Muscle of arm (tissue), 1 donor: ENCODE measurements at regions not wholly inside any gene's neighbourhood (a gene's known extent, or its start where the extent isn't known, plus 50 kb on each side); places are given as distances from the start of the nearest gene placed in this dataset.

ENCODE experiments used
- DNase-seq: peaks from one replicate; pipeline ENCODE4 v3.0.0-alpha.2; 2013

- DNase-seq, result peak; percentile 82
Observed at GRCh38 chr22:46054091-46055073, 77.4 kb upstream of the WNT7B start.

- no peak for DNase-seq
Observed at GRCh38 chr22:46055181-46055875, 78.4 kb upstream of the WNT7B start.

- no peak for DNase-seq
Observed at GRCh38 chr22:46055911-46056545, 79.1 kb upstream of the WNT7B start.

GRCh38 chr22:46056546-46057245, 79.7 kb upstream of the WNT7B start:
- DNase-seq, result no peak

GRCh38 chr22:46057246-46058090, 80.5 kb upstream of the WNT7B start:
- no peak for DNase-seq

GRCh38 chr22:46058091-46058420, 81.1 kb upstream of the WNT7B start:
- DNase-seq, result no peak

- DNase-seq, result no peak
Observed at GRCh38 chr22:46058591-46059519, 81.9 kb upstream of the WNT7B start.

- no peak for DNase-seq
Observed at GRCh38 chr22:46060292-46061123, 83.5 kb upstream of the WNT7B start.

- DNase-seq, result no peak
Observed at GRCh38 chr22:46061124-46061500, 84.2 kb upstream of the WNT7B start.

GRCh38 chr22:46061501-46062231, 84.7 kb upstream of the WNT7B start:
- no peak for DNase-seq

GRCh38 chr22:46062232-46062615, 85.3 kb upstream of the WNT7B start:
- DNase-seq, result no peak

GRCh38 chr22:46062971-46063631, 86.1 kb upstream of the WNT7B start:
- DNase-seq, result no peak

GRCh38 chr22:46063846-46064227, 86.5 kb upstream of the PPARA start:
- DNase-seq, result no peak

- no peak for DNase-seq
Observed at GRCh38 chr22:46064228-46064965, 85.9 kb upstream of the PPARA start.

GRCh38 chr22:46064966-46065666, 85.2 kb upstream of the PPARA start:
- no peak for DNase-seq

GRCh38 chr22:46065691-46066454, 84.5 kb upstream of the PPARA start:
- no peak for DNase-seq
